Hepatic stellate cell (primary cell): ENCODE measurements at regions not wholly inside any gene's neighbourhood (a gene's known extent, or its start where the extent isn't known, plus 50 kb on each side); places are given as distances from the start of the nearest gene placed in this dataset.

Experiments
- DNase-seq: peaks from one replicate; pipeline ENCODE4 v3.0.0; 2011; ENCODE audit warnings: low spot score

GRCh38 chr9:119639287-119639955, 270.2 kb upstream of the BRINP1 start:
- no peak for DNase-seq

- no peak for DNase-seq
Measured at GRCh38 chr9:119634006-119634405, 264.8 kb upstream of the BRINP1 start.

- no peak for DNase-seq
Measured at GRCh38 chr9:119611565-119611964, 242.3 kb upstream of the BRINP1 start.

- DNase-seq: no peak
Measured at GRCh38 chr9:119609277-119609971, 240.2 kb upstream of the BRINP1 start.

GRCh38 chr9:119601632-119602031, 232.4 kb upstream of the BRINP1 start:
- no peak for DNase-seq

GRCh38 chr9:119597499-119597898, 228.3 kb upstream of the BRINP1 start:
- no peak for DNase-seq

GRCh38 chr9:119596703-119597102, 227.5 kb upstream of the BRINP1 start:
- no peak for DNase-seq

GRCh38 chr9:119588874-119589744, 219.9 kb upstream of the BRINP1 start:
- no peak for DNase-seq

- no peak for DNase-seq
Measured at GRCh38 chr9:119577881-119578280, 208.6 kb upstream of the BRINP1 start.

GRCh38 chr9:119559986-119560385, 190.8 kb upstream of the BRINP1 start:
- no peak for DNase-seq

- DNase-seq: no peak
Measured at GRCh38 chr9:119559056-119559455, 189.8 kb upstream of the BRINP1 start.

- DNase-seq: peak; percentile 44
Measured at GRCh38 chr9:119556129-119556875, 187.1 kb upstream of the BRINP1 start.

GRCh38 chr9:119544492-119544891, 175.3 kb upstream of the BRINP1 start:
- no peak for DNase-seq

GRCh38 chr9:119537138-119537537, 167.9 kb upstream of the BRINP1 start:
- no peak for DNase-seq

- no peak for DNase-seq
Measured at GRCh38 chr9:119533504-119533903, 164.3 kb upstream of the BRINP1 start.

GRCh38 chr9:119526698-119527097, 157.5 kb upstream of the BRINP1 start:
- no peak for DNase-seq

- no peak for DNase-seq
Measured at GRCh38 chr9:119523508-119523907, 154.3 kb upstream of the BRINP1 start.

GRCh38 chr9:119522381-119522780, 153.1 kb upstream of the BRINP1 start:
- DNase-seq: no peak

GRCh38 chr9:119509291-119509905, 140.2 kb upstream of the BRINP1 start:
- DNase-seq: no peak

GRCh38 chr9:119501374-119501773, 132.1 kb upstream of the BRINP1 start:
- no peak for DNase-seq

- DNase-seq: no peak
Measured at GRCh38 chr9:119500072-119500771, 131.0 kb upstream of the BRINP1 start.
